NCI-H526 treated with DMSO at 0.1 percent for 48 hours (cell line): ENCODE measurements at regions not wholly inside any gene's neighbourhood (a gene's known extent, or its start where the extent isn't known, plus 50 kb on each side); places are given as distances from the start of the nearest gene placed in this dataset.
"Not testable (repeated sequence)": the region's sequence is repeated elsewhere in the genome, so short reads cannot be mapped to it uniquely, and the experiment has no call there.

Experiments used
- DNase-seq: peaks from one replicate; lab custom pipeline; 2025; lab: John Stamatoyannopoulos, UW

DNA sequence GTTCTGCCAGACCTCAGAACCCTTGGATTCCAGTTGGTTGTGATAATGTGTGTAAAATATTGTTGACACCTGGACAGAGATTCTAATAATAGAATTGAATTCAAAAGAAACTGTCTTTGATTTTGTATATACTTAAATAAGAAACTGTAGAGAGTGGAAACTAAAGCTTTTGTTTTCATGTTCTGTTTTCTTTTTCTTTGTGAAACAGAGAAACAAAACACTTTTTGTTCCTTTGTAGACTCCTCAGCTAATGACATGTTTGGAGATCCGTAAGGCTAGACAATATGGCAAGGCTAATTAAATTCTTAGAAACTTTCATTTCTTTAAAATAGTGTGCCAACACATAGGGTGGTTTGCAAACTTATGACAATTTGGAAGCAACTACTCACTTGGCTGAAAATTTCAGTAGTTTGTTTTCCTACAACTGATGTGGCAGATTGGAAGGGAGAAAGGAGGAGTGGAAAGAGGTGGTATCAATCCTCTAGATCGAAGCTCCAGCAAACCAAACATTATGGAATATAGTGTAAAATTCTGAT, 90.9 kb upstream of the FAT1 start:
- DNase-seq: no peak

- no peak for DNase-seq
Measured at GRCh38 chr4:186819342-186820086, 95.9 kb upstream of the FAT1 start.

DNA sequence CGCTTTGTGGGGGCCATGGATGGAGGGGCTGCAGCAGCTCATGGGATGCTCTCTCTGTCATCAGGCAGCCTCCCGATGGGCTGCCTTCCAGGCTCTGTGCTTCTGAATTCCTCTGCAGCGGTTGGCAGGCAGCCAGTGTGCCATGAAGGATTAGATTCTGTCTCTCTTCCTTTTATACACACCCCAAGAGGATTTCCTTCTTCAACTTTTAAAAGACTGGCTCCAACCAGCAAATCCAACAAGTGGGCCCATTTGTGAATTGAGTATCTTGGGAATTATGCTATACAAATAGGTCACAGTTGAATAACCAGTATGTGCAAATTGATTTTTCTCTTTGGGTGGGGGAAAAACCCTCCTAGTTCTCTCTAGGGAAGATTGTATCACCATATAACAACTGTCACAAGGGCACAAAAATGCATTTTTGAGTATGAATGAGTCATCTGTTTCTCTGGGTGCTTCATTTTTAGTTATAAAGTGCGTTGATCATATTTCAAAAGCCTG, 96.8 kb upstream of the FAT1 start:
- DNase-seq: peak; percentile 39

GRCh38 chr4:186823989-186824388, 100.3 kb upstream of the FAT1 start:
- no peak for DNase-seq

DNA sequence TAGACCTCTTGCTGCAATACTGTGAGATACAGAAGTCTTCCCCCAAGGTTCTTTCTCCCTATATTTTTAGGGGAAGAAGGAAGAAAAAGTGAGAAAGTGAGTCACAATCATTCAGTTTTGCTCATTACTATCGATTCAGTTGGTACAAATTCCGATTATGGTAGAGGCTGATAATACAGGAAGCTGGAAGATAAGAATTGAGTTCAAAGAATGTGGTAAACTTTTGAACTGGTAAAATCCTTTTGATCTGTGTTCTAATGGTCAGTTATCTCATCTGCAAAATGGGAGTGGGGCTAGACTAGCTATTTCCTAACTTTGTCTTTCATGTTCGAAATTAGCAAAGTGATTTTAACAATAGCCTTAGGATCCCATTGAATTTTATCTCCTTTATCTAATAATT, 101.4 kb upstream of the FAT1 start:
- DNase-seq: no peak

DNA sequence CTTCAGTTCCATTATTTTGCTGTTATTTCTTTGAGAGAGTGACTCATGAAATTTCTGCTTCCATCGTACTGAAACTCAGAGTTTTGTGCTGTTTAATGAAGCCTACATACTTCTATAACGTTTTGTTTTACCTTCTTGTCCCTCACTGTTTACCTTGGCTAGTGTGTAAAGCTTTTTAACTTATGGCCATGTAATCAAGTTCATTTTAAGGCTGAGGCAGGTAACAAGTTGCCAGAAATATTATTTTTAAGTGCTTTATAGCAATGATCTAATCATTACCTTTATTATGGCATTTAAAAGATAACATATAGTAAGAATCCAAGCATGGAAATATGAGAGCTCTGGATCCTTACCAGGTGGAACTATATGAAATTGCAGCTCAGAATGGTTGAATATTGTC, 102.3 kb upstream of the FAT1 start:
- DNase-seq: no peak

DNA sequence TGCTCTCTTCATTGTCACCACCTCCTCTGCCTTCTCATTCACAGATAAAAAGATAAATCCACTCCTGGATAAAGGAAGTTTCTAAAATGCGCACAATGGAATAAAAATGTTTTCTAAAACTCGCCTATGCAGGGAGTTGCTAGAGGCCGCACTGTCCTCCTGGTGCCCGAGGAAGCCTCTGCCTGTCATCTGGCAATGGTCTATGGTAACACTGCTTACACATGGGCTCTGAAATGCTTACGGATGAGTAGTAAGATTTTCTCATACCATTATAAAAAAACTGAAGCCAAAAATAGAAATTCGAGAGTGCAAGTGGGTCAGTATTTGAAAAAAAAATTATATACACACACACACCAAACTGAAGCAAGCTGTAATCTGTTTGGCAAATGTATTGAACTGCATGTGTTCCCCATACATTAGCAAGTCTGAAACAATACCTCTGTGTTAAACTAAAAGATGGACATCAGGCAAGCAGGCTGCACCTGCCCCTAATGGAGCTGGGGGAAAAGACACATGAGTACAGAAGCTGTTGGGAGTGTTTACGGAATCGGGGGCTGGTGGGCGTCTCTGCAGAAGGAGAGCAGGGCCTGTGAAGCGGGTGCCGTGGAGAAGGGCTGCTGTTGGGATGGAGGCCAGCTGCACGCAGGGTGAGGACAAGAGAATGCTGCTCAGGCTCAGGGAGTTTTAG, 103.3 kb upstream of the FAT1 start:
- DNase-seq: no peak

GRCh38 chr4:186827534-186827897, 103.9 kb upstream of the FAT1 start:
- DNase-seq: no peak

- DNase-seq: no peak
Measured at GRCh38 chr4:186829097-186829496, 105.4 kb upstream of the FAT1 start.

- no peak for DNase-seq
Measured at GRCh38 chr4:186829740-186830449, 106.2 kb upstream of the FAT1 start.

GRCh38 chr4:186831574-186831973, 107.9 kb upstream of the FAT1 start:
- DNase-seq: no peak

DNA sequence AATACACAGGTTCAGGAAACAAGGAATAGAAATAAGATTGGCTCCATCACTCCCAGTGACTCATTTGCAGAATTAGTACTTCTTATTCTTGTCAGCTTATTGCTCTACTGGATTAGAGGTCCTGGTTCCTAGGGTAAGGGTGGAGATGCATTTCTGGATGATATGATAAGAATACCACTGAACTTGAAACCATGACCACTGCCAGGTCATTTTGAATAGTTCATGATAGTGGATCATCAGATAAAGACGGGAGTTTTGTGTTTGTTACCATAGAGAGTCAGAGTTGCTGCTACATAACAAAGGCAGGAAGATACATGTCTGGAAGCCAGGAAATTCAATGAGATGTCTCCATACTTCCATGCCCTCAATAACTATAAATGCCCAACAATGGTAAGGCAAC, 109.2 kb upstream of the FAT1 start:
- DNase-seq: no peak

- DNase-seq: not testable (repeated sequence)
Measured at GRCh38 chr4:186837463-186837862, 113.8 kb upstream of the FAT1 start.

GRCh38 chr4:186838295-186838694, 114.6 kb upstream of the FAT1 start:
- no peak for DNase-seq

GRCh38 chr4:186839122-186840037, 115.7 kb upstream of the FAT1 start:
- no peak for DNase-seq

- DNase-seq: no peak
Measured at GRCh38 chr4:186840222-186840701, 116.6 kb upstream of the FAT1 start.

- DNase-seq: no peak
Measured at GRCh38 chr4:186840771-186841301, 117.2 kb upstream of the FAT1 start.

- DNase-seq: no peak
Measured at GRCh38 chr4:186844059-186844681, 120.5 kb upstream of the FAT1 start.

DNA sequence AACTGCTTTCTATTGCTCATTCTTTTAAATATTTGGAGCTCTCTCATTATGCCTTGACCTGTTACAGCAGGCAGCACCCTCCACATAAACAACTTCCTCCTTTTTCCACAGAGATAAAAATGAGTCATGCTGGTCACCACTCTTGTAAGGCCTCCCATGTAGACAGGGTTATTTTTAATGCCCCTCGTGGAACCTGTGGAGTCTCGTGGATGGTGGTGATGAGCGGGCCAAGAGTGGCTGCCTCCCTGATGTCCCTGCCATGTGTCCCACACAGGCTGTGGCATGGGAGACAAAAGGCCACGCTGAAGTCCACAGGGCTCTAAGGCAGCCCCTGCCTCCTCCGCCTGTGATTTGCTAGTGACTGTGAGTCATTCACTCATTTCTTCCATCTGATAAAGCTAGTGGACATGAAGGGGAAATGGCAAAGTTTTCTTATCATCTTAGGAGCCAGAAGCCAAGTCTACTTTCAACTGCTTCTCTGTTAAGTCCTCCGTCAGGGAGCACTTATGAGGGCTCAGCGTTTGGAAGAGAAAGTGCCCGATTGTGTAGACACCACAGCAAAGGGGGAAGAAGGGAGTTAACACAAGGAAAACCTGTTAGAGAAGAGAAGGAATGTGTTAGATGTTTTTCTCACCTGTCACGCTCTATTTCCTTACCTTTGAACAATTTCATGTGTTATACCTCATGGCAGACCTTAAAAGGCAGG, 121.6 kb upstream of the FAT1 start:
- DNase-seq: no peak

DNA sequence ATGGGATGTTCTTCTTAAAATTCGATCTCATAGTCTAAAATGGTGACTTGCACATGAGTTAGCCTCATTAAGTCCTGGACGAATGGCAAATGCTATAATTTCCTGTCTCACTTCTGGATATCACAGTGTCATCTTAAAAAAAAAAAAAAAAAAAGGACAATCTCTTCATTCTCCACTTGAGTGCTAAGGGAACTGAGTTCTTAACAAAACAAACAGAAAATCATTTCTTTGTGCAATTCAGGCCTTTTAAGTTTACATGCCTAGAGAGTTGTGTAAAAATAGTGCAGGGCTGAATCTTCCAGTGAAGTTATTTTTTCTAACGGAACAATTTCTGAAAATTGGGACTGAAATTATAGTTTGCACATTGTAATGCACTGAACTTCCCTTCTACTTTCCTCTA, 122.8 kb upstream of the FAT1 start:
- DNase-seq: no peak
